Left hindlimb (tissue), 1 donor: ENCODE measurements at regions not wholly inside any gene's neighbourhood (a gene's known extent, or its start where the extent isn't known, plus 50 kb on each side); places are given as distances from the start of the nearest gene placed in this dataset.
A peak's percentile ranks its signal among the peaks of the same experiment; 100 is the strongest.

Experiments used
- DNase-seq: peaks from one replicate; pipeline ENCODE4 v3.0.0-alpha.2; 2018

- no peak for DNase-seq
Observed at GRCh38 chr18:47593744-47594472, 336.6 kb downstream of the SMAD2 start.

GRCh38 chr18:47591429-47591828 is 339.0 kb downstream of the SMAD2 start:
- no peak for DNase-seq

- DNase-seq, result no peak
Observed at GRCh38 chr18:47587587-47587986, 336.1 kb upstream of the SKOR2 start.

- DNase-seq, result no peak
Observed at GRCh38 chr18:47586418-47587070, 335.1 kb upstream of the SKOR2 start.

GRCh38 chr18:47585914-47586313 is 334.5 kb upstream of the SKOR2 start:
- DNase-seq, result no peak

GRCh38 chr18:47585136-47585535 is 333.7 kb upstream of the SKOR2 start:
- no peak for DNase-seq

- no peak for DNase-seq
Observed at GRCh38 chr18:47582093-47582492, 330.6 kb upstream of the SKOR2 start.

- DNase-seq, result no peak
Observed at GRCh38 chr18:47577520-47577919, 326.1 kb upstream of the SKOR2 start.

GRCh38 chr18:47574966-47575365 is 323.5 kb upstream of the SKOR2 start:
- DNase-seq, result no peak

GRCh38 chr18:47571957-47572356 is 320.5 kb upstream of the SKOR2 start:
- no peak for DNase-seq

GRCh38 chr18:47566809-47567208 is 315.3 kb upstream of the SKOR2 start:
- DNase-seq, result no peak

GRCh38 chr18:47560723-47561715 is 309.6 kb upstream of the SKOR2 start:
- peak; percentile 32 for DNase-seq

- DNase-seq, result no peak
Observed at GRCh38 chr18:47558110-47558750, 306.8 kb upstream of the SKOR2 start.

- no peak for DNase-seq
Observed at GRCh38 chr18:47557160-47557559, 305.7 kb upstream of the SKOR2 start.

- no peak for DNase-seq
Observed at GRCh38 chr18:47552783-47553182, 301.3 kb upstream of the SKOR2 start.

- DNase-seq, result no peak
Observed at GRCh38 chr18:47550611-47551010, 299.2 kb upstream of the SKOR2 start.

GRCh38 chr18:47549021-47549540 is 297.6 kb upstream of the SKOR2 start:
- DNase-seq, result no peak

GRCh38 chr18:47547539-47548202 is 296.2 kb upstream of the SKOR2 start:
- DNase-seq, result no peak

- DNase-seq, result no peak
Observed at GRCh38 chr18:47545613-47546012, 294.2 kb upstream of the SKOR2 start.

GRCh38 chr18:47543080-47543479 is 291.6 kb upstream of the SKOR2 start:
- no peak for DNase-seq

GRCh38 chr18:47542551-47542950 is 291.1 kb upstream of the SKOR2 start:
- no peak for DNase-seq

GRCh38 chr18:47531717-47532116 is 280.3 kb upstream of the SKOR2 start:
- DNase-seq, result no peak
